ENCODE measurements at regions not wholly inside any gene's neighbourhood (a gene's known extent, or its start where the extent isn't known, plus 50 kb on each side); places are given as distances from the start of the nearest gene placed in this dataset.

- Histone ChIP-seq H3K27ac (no peak overlapping the region), H3K36me3 (ENCODE audit: insufficient read depth in 1 of 2, low read depth in 1 of 2) (peaks cover 0 to under 1% of the 10 kb centered on the region in 2 donors), H3K4me1 (no peaks in the 10 kb centered on the region), H3K9me3 (no peaks in the 10 kb centered on the region), H3K4me3 (no peak overlapping the region), H3K27me3 (ENCODE audit: insufficient read depth in 3 of 3, low read length in 2 of 3) (peaks cover 0 to 4% (median 0%) of the 10 kb centered on the region in 3 donors)
- ATAC-seq (no peak), DNase-seq (no peak)
- 73 to 83% (median 74%) methylated on average over 5 of the region's 5 CpGs for WGBS, 3 donors
- no peak for TF ChIP-seq CTCF (IDR thresholded peaks at IDR 0.05)
- intact Hi-C loops (cut with DNase I) = no loop called here
Measured at GRCh38 chrX:55151199-55151598, 62.4 kb downstream of the PAGE2 start.

GRCh38 chrX:55159551-55159950 is 60.6 kb upstream of the PAGE5 start:
- no peaks in the 10 kb centered on the region for H3K9me3 ChIP-seq
- intact Hi-C loops (cut with DNase I) = no loop called here
- no peak overlapping the region for H3K4me3 ChIP-seq
- 60 to 70% (median 64%) methylated on average over 3 of the region's 3 CpGs for WGBS, 3 donors
- peaks cover 0 to 3% of the 10 kb centered on the region in 2 donors for H3K36me3 ChIP-seq (ENCODE audit: insufficient read depth in 1 of 2, low read depth in 1 of 2)
- peaks cover 0 to 6% (median 2%) of the 10 kb centered on the region in 3 donors for H3K27me3 ChIP-seq (ENCODE audit: insufficient read depth in 3 of 3, low read length in 2 of 3)
- no peaks in the 10 kb centered on the region for H3K4me1 ChIP-seq
- no peak overlapping the region for H3K27ac ChIP-seq
- TF ChIP-seq CTCF (IDR thresholded peaks at IDR 0.05) = no peak
- ATAC-seq (no peak), DNase-seq (no peak)

GRCh38 chrX:55160685-55161552 is 59.2 kb upstream of the PAGE5 start:
- DNase-seq (peak; percentile 92 to 95), ATAC-seq (peak; percentile 98 to 99 (median 99))
- 0 to 27% (median 0%) methylated on average over 34 to 63 of the region's 63 CpGs for WGBS, 3 donors
- Histone ChIP-seq H3K27me3 (ENCODE audit: insufficient read depth in 3 of 3, low read length in 2 of 3) (peaks cover 0 to 6% (median 2%) of the 10 kb centered on the region in 3 donors), H3K4me3 (peak overlapping the region; percentile 70), H3K4me1 (no peaks in the 10 kb centered on the region), H3K36me3 (ENCODE audit: insufficient read depth in 1 of 2, low read depth in 1 of 2) (peaks cover 0 to 3% of the 10 kb centered on the region in 2 donors), H3K27ac (peak overlapping the region; percentile 88), H3K9me3 (no peaks in the 10 kb centered on the region)
- intact Hi-C loops (cut with DNase I) = no loop called here
- TF ChIP-seq CTCF (IDR thresholded peaks at IDR 0.05) = no peak

GRCh38 chrX:55161581-55161980 is 58.6 kb upstream of the PAGE5 start:
- no peak for DNase-seq
- intact Hi-C loops (cut with DNase I) = no loop called here
- H3K4me3 ChIP-seq = peak overlapping the region; percentile 70
- no peak for TF ChIP-seq CTCF (IDR thresholded peaks at IDR 0.05)
- H3K27me3 ChIP-seq (ENCODE audit: insufficient read depth in 3 of 3, low read length in 2 of 3) = peaks cover 0 to 12% (median 2%) of the 10 kb centered on the region in 3 donors
- H3K9me3 ChIP-seq = no peaks in the 10 kb centered on the region
- no peaks in the 10 kb centered on the region for H3K4me1 ChIP-seq
- H3K27ac ChIP-seq = peak overlapping the region; percentile 88
- peaks cover 0 to 3% of the 10 kb centered on the region in 2 donors for H3K36me3 ChIP-seq (ENCODE audit: insufficient read depth in 1 of 2, low read depth in 1 of 2)
- 14 to 56% (median 14%) methylated on average over 10 to 12 of the region's 12 CpGs for WGBS, 3 donors
- no peak for ATAC-seq

Data from psoas muscle (tissue), 7 donors.